ENCODE measurements at regions not wholly inside any gene's neighbourhood (a gene's known extent, or its start where the extent isn't known, plus 50 kb on each side); places are given as distances from the start of the nearest gene placed in this dataset.

DNA sequence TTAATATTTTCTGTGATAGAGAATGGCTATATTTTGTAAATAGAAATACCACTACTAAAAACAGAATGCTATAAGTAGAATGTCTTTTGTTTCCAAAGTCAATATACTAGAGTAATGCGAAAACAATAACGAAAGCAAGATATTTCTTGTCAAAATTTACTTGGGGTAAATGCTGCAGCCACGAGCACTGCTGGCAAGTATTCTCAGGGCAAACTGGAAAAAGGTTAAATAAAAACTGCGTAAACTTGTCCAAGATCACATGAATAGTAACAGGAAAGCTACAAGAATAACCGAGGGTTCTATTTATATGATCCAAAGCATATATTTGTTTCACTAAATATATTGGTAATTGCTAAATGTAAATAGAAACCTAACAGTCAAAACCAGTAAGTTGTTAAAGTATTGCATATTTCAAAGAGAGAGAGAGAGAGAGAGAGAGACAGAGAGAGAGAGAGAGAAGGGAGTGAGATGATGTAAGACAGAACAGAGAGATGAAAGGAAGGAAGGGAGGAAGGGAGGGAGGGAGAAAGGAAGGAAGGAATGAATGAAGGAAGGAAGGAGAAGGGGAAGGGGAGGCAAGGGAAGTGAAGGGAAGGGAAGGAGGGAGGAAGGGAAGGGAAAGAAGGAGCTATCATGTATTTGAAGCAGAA, 231.7 kb downstream of the KCNC2 start:
- intact Hi-C loops (cut with DNase I; ENCODE audit: low total_unique reads) = no loop called here
- DNase-seq = no peak
- TF ChIP-seq, protein P1, sequence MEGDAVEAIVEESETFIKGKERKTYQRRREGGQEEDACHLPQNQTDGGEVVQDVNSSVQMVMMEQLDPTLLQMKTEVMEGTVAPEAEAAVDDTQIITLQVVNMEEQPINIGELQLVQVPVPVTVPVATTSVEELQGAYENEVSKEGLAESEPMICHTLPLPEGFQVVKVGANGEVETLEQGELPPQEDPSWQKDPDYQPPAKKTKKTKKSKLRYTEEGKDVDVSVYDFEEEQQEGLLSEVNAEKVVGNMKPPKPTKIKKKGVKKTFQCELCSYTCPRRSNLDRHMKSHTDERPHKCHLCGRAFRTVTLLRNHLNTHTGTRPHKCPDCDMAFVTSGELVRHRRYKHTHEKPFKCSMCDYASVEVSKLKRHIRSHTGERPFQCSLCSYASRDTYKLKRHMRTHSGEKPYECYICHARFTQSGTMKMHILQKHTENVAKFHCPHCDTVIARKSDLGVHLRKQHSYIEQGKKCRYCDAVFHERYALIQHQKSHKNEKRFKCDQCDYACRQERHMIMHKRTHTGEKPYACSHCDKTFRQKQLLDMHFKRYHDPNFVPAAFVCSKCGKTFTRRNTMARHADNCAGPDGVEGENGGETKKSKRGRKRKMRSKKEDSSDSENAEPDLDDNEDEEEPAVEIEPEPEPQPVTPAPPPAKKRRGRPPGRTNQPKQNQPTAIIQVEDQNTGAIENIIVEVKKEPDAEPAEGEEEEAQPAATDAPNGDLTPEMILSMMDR (IDR thresholded peaks at IDR 0.05) = no peak
- Histone ChIP-seq H3K27me3 (no peaks in the 10 kb centered on the region), H3K4me3 (no peak overlapping the region), H3K36me3 (no peaks in the 10 kb centered on the region), H3K27ac (no peak overlapping the region), H3K4me1 (no peaks in the 10 kb centered on the region), H3K9me3 (no peaks in the 10 kb centered on the region)

DNA sequence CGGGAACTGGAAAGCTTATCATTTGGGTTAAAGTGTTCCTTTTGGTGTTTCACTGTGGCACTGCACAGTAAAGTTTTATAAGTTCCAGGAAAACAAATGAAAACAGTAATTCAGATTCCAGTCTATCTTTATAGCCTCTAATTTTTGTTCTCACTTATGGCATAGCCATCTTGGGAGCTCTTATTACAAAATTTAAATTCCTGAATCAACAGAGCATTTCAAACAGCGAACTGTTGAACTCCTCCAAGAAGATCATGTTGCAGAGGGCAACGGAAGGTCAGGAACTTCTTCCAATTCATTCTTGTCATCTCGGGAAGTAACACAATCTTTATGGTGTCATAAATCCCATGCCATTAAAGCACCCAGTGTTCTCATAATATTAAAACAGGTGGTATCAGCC, 229.1 kb downstream of the KCNC2 start:
- Histone ChIP-seq H3K36me3 (no peaks in the 10 kb centered on the region), H3K9me3 (no peaks in the 10 kb centered on the region), H3K27ac (no peak overlapping the region), H3K4me3 (no peak overlapping the region), H3K4me1 (no peaks in the 10 kb centered on the region), H3K27me3 (no peaks in the 10 kb centered on the region)
- DNase-seq = no peak
- TF ChIP-seq, protein P1 (IDR thresholded peaks at IDR 0.05) = no peak
- intact Hi-C loops (cut with DNase I; ENCODE audit: low total_unique reads) = no loop called here

DNA sequence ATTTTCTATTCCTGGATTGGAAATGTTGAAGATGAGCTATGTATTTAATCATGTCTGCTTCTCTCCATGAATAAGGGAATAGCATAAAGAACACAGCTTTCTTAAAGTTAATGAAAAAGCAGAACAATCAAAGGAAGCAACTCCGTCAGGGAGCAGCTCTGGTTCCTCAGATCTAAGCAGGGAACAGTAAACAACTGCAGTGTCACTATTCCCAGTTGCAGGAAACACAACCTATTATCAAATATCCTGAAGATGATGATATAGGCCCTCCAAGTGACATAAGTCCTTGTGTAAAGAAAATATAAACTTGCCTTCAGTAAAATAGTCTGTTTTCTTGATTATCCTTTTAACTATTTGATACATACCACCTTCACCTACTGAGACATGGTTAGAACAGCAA, 228.1 kb downstream of the KCNC2 start:
- H3K27me3 ChIP-seq = no peaks in the 10 kb centered on the region
- TF ChIP-seq, protein P1 (IDR thresholded peaks at IDR 0.05) = no peak
- H3K27ac ChIP-seq = no peak overlapping the region
- no peaks in the 10 kb centered on the region for H3K9me3 ChIP-seq
- DNase-seq = no peak
- no peaks in the 10 kb centered on the region for H3K4me1 ChIP-seq
- intact Hi-C loops (cut with DNase I; ENCODE audit: low total_unique reads) = no loop called here
- H3K4me3 ChIP-seq = no peak overlapping the region
- H3K36me3 ChIP-seq = no peaks in the 10 kb centered on the region

DNA sequence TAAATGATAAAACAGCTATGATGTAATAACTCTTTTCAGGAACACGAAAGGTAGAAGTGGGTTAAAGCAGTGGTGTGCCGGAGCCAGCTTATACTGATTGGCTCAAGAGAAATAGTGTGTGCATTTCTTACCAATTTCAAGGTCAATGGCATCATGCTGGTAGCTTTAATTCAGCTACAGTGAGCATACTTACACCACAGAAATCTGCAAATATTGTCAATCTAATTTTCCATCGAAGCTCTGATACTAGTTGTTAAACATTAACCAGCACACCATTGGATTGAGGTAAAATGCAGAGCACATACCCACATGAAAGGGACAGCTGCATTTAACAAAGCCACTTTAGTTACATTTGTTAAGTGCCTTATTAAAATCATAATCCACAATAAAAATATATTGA, 225.7 kb downstream of the KCNC2 start:
- TF ChIP-seq, protein P1 (IDR thresholded peaks at IDR 0.05) = no peak
- DNase-seq = no peak
- no peaks in the 10 kb centered on the region for H3K4me1 ChIP-seq
- intact Hi-C loops (cut with DNase I; ENCODE audit: low total_unique reads) = no loop called here
- no peak overlapping the region for H3K4me3 ChIP-seq
- no peaks in the 10 kb centered on the region for H3K9me3 ChIP-seq
- no peaks in the 10 kb centered on the region for H3K27me3 ChIP-seq
- no peaks in the 10 kb centered on the region for H3K36me3 ChIP-seq
- H3K27ac ChIP-seq = no peak overlapping the region

DNA sequence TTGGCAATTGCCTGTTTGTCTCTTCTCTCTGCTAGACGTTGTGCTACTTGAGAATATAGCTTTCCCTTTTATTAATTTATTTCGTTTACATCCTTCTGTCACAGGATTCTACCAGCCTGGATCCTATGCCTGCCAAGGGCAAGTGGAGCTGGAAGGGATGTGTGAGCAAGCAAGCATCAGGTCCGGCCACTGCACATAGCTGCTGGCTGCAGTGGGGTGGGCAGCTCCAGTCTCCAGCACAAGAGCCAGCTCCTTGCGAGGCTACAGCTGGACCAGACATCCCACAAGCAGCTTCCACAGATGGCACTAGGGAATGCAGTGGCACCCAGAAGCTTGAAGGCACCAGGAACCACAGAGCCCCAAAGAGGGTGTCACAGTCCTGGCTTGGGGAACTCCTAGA, 225.0 kb downstream of the KCNC2 start:
- no peak overlapping the region for H3K27ac ChIP-seq
- no peaks in the 10 kb centered on the region for H3K9me3 ChIP-seq
- intact Hi-C loops (cut with DNase I; ENCODE audit: low total_unique reads) = no loop called here
- TF ChIP-seq, protein P1 (IDR thresholded peaks at IDR 0.05) = no peak
- no peaks in the 10 kb centered on the region for H3K4me1 ChIP-seq
- no peak for DNase-seq
- no peaks in the 10 kb centered on the region for H3K36me3 ChIP-seq
- no peak overlapping the region for H3K4me3 ChIP-seq
- H3K27me3 ChIP-seq = no peaks in the 10 kb centered on the region
